H9 (cell line): ENCODE measurements at regions not wholly inside any gene's neighbourhood (a gene's known extent, or its start where the extent isn't known, plus 50 kb on each side); places are given as distances from the start of the nearest gene placed in this dataset.

Source experiments
- DNase-seq: peaks from one replicate; pipeline ENCODE4 v3.0.0-alpha.2; 2017
- H2AFZ ChIP-seq: one replicate; pipeline ENCODE4 v1.6.1; 2013; ENCODE audit warnings: mild to moderate bottlenecking, low read length, control low read depth, moderate library complexity
- H2AK5ac ChIP-seq: 2 replicates; pipeline ENCODE4 v1.6.1; 2013; ENCODE audit warnings: low read length, control low read depth, mixed read lengths; ENCODE audit not compliant: insufficient read length
- H2BK120ac ChIP-seq: one replicate; pipeline ENCODE4 v1.6.1; 2013; ENCODE audit warnings: low read depth, mild to moderate bottlenecking, low read length, control low read depth, inconsistent platforms; ENCODE audit not compliant: poor library complexity, severe bottlenecking
- H2BK12ac ChIP-seq: 2 replicates; pipeline ENCODE4 v1.6.1; 2013; ENCODE audit warnings: low read length, control low read depth, mixed read lengths, low read depth; ENCODE audit not compliant: insufficient read length
- H2BK15ac ChIP-seq: 2 replicates; pipeline ENCODE4 v1.6.1; 2013; ENCODE audit warnings: low read depth, low read length, control low read depth
- H2BK20ac ChIP-seq: one replicate; pipeline ENCODE4 v1.6.1; 2013; ENCODE audit warnings: low read depth, mild to moderate bottlenecking, low read length, control low read depth, inconsistent platforms; ENCODE audit not compliant: poor library complexity, severe bottlenecking
- H2BK5ac ChIP-seq: 2 replicates; pipeline ENCODE4 v1.6.1; 2013; ENCODE audit warnings: low read length, control low read depth, mixed read lengths; ENCODE audit not compliant: insufficient read length
- H3K14ac ChIP-seq: 2 replicates; pipeline ENCODE4 v1.6.1; 2013; ENCODE audit warnings: low read length, control low read depth; ENCODE audit not compliant: insufficient read depth
- H3K18ac ChIP-seq: 2 replicates; pipeline ENCODE4 v1.6.1; 2013; ENCODE audit warnings: low read depth, mild to moderate bottlenecking, mixed read lengths, low read length, control low read depth; ENCODE audit not compliant: insufficient read length
- H3K23ac ChIP-seq: 2 replicates; pipeline ENCODE4 v1.6.1; 2013; ENCODE audit warnings: low read length, control low read depth, mixed read lengths, low read depth; ENCODE audit not compliant: insufficient read length
- H3K23me2 ChIP-seq: 2 replicates; pipeline ENCODE4 v1.6.1; 2013; ENCODE audit warnings: low read depth, mild to moderate bottlenecking, mixed read lengths, low read length, control low read depth; ENCODE audit not compliant: insufficient read length, poor library complexity, severe bottlenecking
- H3K27ac ChIP-seq: 2 replicates; pipeline ENCODE4 v1.5.1; 2013; ENCODE audit warnings: low read length, control low read depth, mixed read lengths, low read depth; ENCODE audit not compliant: insufficient read length
- H3K27me3 ChIP-seq: 2 replicates; pipeline ENCODE4 v1.6.1; 2013; ENCODE audit warnings: low read length, control low read depth, inconsistent platforms; ENCODE audit not compliant: insufficient read depth
- H3K4ac ChIP-seq: 2 replicates; pipeline ENCODE4 v1.6.1; 2013; ENCODE audit warnings: low read depth, mild to moderate bottlenecking, control low read depth, inconsistent platforms, low read length, moderate library complexity
- H3K4me1 ChIP-seq: 2 replicates; pipeline ENCODE4 v1.6.1; 2013; ENCODE audit warnings: low read length, control low read depth, inconsistent platforms; ENCODE audit not compliant: insufficient read depth
- H3K4me2 ChIP-seq: 2 replicates; pipeline ENCODE4 v1.6.1; 2013; ENCODE audit warnings: low read length, control low read depth, mixed read lengths; ENCODE audit not compliant: insufficient read length, insufficient read depth
- H3K56ac ChIP-seq: 2 replicates; pipeline ENCODE4 v1.6.1; 2013; ENCODE audit warnings: low read depth, mild to moderate bottlenecking, mixed read lengths, low read length, control low read depth; ENCODE audit not compliant: insufficient read length
- H3K79me1 ChIP-seq: 2 replicates; pipeline ENCODE4 v1.6.1; 2013; ENCODE audit warnings: low read depth, mild to moderate bottlenecking, moderate library complexity, low read length, control low read depth, inconsistent platforms; ENCODE audit not compliant: insufficient read depth, poor library complexity, severe bottlenecking
- H3K79me2 ChIP-seq: 2 replicates; pipeline ENCODE4 v1.6.1; 2013; ENCODE audit warnings: low read length, control low read depth, inconsistent platforms; ENCODE audit not compliant: insufficient read depth
- H3K9ac ChIP-seq: 2 replicates; pipeline ENCODE4 v1.6.1; 2013; ENCODE audit warnings: low read length, control low read depth, mixed read lengths; ENCODE audit not compliant: insufficient read length; ENCODE audit errors: extremely low read depth
- H3K9me3 ChIP-seq: one replicate; pipeline ENCODE4 v1.6.1; 2013; ENCODE audit warnings: low read depth, low read length, inconsistent platforms; ENCODE audit not compliant: control insufficient read depth
- H3T11ph ChIP-seq: one replicate; pipeline ENCODE4 v1.6.1; 2013; ENCODE audit warnings: mild to moderate bottlenecking, low read length, control low read depth, inconsistent platforms
- H4K20me1 ChIP-seq: one replicate; pipeline ENCODE4 v1.6.1; 2013; ENCODE audit not compliant: control insufficient read depth, insufficient read length, insufficient read depth
- H4K5ac ChIP-seq: 2 replicates; pipeline ENCODE4 v1.6.1; 2013; ENCODE audit warnings: low read depth, mild to moderate bottlenecking, mixed read lengths, low read length, control low read depth; ENCODE audit not compliant: insufficient read length
- H4K8ac ChIP-seq: replicated peaks from 2 replicates; pipeline ENCODE4 v1.6.1; 2013; ENCODE audit warnings: low read length, control low read depth, mixed read lengths, low read depth; ENCODE audit not compliant: insufficient read length
- H4K91ac ChIP-seq: 2 replicates; pipeline ENCODE4 v1.6.1; 2013; ENCODE audit warnings: low read depth, mild to moderate bottlenecking, moderate library complexity, mixed read lengths, low read length, control low read depth; ENCODE audit not compliant: insufficient read length
- H3K27ac Mint-ChIP-seq, 3 experiments: 2 replicates in 2 of 3; 3 replicates in 1 of 3; pipeline ENCODE4 v1.8.0; 2020 to 2021; ENCODE audit warnings: mixed read lengths in 3 of 3, mild to moderate bottlenecking in 1 of 3, moderate library complexity in 1 of 3
- H3K27me3 Mint-ChIP-seq: 2 replicates; pipeline ENCODE4 v1.8.0; 2021; ENCODE audit warnings: low read depth, mild to moderate bottlenecking, moderate library complexity, mixed read lengths
- H3K36me3 Mint-ChIP-seq, 3 experiments: 2 replicates in 2 of 3; 3 replicates in 1 of 3; pipeline ENCODE4 v1.8.0; 2020 to 2021; ENCODE audit warnings: low read depth in 3 of 3, mixed read lengths in 3 of 3; ENCODE audit not compliant: insufficient read depth in 1 of 3
- H3K4me1 Mint-ChIP-seq, 2 experiments: 2 replicates each; pipeline ENCODE4 v1.8.0; 2020; ENCODE audit warnings: mixed read lengths in 2 of 2
- H3K4me3 Mint-ChIP-seq, 2 experiments: 2 replicates in 1 of 2; 3 replicates in 1 of 2; pipeline ENCODE4 v1.8.0; 2020 to 2021; ENCODE audit warnings: mild to moderate bottlenecking in 2 of 2, mixed read lengths in 2 of 2, moderate library complexity in 1 of 2
- H3K9me3 Mint-ChIP-seq, 2 experiments: 2 replicates in 1 of 2; 3 replicates in 1 of 2; pipeline ENCODE4 v1.8.0; 2020; ENCODE audit warnings: mild to moderate bottlenecking in 2 of 2, mixed read lengths in 2 of 2, moderate library complexity in 1 of 2
- WGBS: extraction: QIAGEN DNeasy Blood & Tissue Kit; methylation state at CpG from one replicate; pipeline ENCODE4 v1.1.7; 2013; ENCODE audit warnings: missing lambda C conversion rate, low lambda C conversion rate, mixed read lengths; ENCODE audit not compliant: insufficient read length; ENCODE audit errors: extremely low coverage; 5-methylcytosine and 5-hydroxymethylcytosine counted together
- TF ChIP-seq, protein P1 (sequence below): fragments of 200-600 bp; sonication (generic); conservative IDR thresholded peaks from 3 replicates; pipeline ENCODE4 v1.8.0; 2021; ENCODE audit warnings: antibody characterized with exemption, mild to moderate bottlenecking

DNA sequence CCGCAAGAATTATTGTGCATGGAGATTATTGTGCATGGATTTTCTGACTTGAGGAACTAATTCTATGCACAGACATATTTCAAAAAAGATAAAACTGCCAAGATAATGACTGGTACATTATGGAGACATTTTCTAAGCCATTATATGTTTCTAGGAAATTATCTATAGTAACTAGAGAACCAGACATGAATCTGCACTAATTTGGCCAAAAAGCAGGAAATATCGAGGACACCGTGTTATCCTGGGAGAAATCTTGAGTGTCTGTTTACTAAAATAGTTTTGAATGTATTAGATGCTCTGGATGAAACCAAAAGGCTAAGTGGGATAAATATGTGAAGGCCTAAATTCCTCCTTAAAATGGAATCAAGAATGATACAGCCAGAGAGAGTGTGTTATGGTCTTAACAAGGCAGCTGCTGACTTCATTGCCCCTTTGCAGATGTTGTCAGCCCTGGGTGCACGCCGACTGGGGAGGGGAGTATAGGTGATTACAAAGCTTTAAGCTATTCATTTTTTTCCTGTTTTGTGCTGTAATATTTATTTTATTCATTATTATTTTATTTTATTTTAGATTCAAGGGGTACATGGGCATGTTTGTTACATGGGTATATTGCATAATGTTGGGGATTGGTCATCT, 226.7 kb downstream of the UTP18 start:
- H2BK20ac ChIP-seq = no peak overlapping the region
- H3K79me2 ChIP-seq = no peaks in the 10 kb centered on the region
- no peak overlapping the region for H2AFZ ChIP-seq
- H3K4me1 Mint-ChIP-seq = peaks cover 5 to 6% of the 10 kb centered on the region in 2 experiments; a peak in 3 of 4 replicates
- no peak overlapping the region for H2BK12ac ChIP-seq
- no peak overlapping the region for H3T11ph ChIP-seq
- no peak overlapping the region for H4K8ac ChIP-seq
- no peak overlapping the region for H3K9ac ChIP-seq
- no peak overlapping the region for H2AK5ac ChIP-seq
- H3K27ac ChIP-seq = no peak overlapping the region
- no peak overlapping the region for H3K4me3 Mint-ChIP-seq
- H3K79me1 ChIP-seq = no peaks in the 10 kb centered on the region
- DNase-seq = no peak
- TF ChIP-seq, protein P1, sequence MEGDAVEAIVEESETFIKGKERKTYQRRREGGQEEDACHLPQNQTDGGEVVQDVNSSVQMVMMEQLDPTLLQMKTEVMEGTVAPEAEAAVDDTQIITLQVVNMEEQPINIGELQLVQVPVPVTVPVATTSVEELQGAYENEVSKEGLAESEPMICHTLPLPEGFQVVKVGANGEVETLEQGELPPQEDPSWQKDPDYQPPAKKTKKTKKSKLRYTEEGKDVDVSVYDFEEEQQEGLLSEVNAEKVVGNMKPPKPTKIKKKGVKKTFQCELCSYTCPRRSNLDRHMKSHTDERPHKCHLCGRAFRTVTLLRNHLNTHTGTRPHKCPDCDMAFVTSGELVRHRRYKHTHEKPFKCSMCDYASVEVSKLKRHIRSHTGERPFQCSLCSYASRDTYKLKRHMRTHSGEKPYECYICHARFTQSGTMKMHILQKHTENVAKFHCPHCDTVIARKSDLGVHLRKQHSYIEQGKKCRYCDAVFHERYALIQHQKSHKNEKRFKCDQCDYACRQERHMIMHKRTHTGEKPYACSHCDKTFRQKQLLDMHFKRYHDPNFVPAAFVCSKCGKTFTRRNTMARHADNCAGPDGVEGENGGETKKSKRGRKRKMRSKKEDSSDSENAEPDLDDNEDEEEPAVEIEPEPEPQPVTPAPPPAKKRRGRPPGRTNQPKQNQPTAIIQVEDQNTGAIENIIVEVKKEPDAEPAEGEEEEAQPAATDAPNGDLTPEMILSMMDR = no peak
- H3K23me2 ChIP-seq = no peaks in the 10 kb centered on the region
- no peaks in the 10 kb centered on the region; a peak in 1 of 7 replicates for H3K36me3 Mint-ChIP-seq
- no CpG with 5 or more reads among the region's 5 CpGs for whole genome bisulfite sequencing
- no peak overlapping the region for H3K23ac ChIP-seq
- no peaks in the 10 kb centered on the region; a peak in 1 of 5 replicates for H3K9me3 Mint-ChIP-seq
- H3K27me3 Mint-ChIP-seq = peaks cover 2% of the 10 kb centered on the region
- H2BK5ac ChIP-seq = no peak overlapping the region
- H4K5ac ChIP-seq = no peak overlapping the region
- H4K20me1 ChIP-seq = no peaks in the 10 kb centered on the region
- no peak overlapping the region for H3K14ac ChIP-seq
- H3K4me1 ChIP-seq = no peaks in the 10 kb centered on the region
- H3K4ac ChIP-seq = no peak overlapping the region
- H3K9me3 ChIP-seq = no peaks in the 10 kb centered on the region
- H3K4me2 ChIP-seq = no peak overlapping the region
- no peak overlapping the region for H3K56ac ChIP-seq
- no peak overlapping the region for H3K18ac ChIP-seq
- H4K91ac ChIP-seq = no peak overlapping the region
- no peaks in the 10 kb centered on the region for H3K27me3 ChIP-seq
- H2BK120ac ChIP-seq = no peak overlapping the region
- H2BK15ac ChIP-seq = no peak overlapping the region
- no peak overlapping the region for H3K27ac Mint-ChIP-seq
